ENCODE measurements at regions not wholly inside any gene's neighbourhood (a gene's known extent, or its start where the extent isn't known, plus 50 kb on each side); places are given as distances from the start of the nearest gene placed in this dataset.

- Histone ChIP-seq H3K4me3 (no peak overlapping the region), H3K36me3 (replicated peaks in 1 of 2; ENCODE audit: insufficient read depth in 1 of 2, low read depth in 2 of 2) (no peaks in the 10 kb centered on the region), H3K9me3 (no peaks in the 10 kb centered on the region), H3K27ac (no peak overlapping the region), H3K4me1 (no peaks in the 10 kb centered on the region), H3K27me3 (no peaks in the 10 kb centered on the region)
- intact Hi-C loops (cut with DNase I), result no loop called here
- ATAC-seq, result no peak
- no peak for DNase-seq
- TF ChIP-seq CTCF (IDR thresholded peaks at IDR 0.05), result no peak
- TF ChIP-seq POLR2A (IDR thresholded peaks at IDR 0.05), result no peak
- 71 to 85% methylated on average over 2 of the region's 2 CpGs for whole genome bisulfite sequencing, 2 donors
Observed at GRCh38 chr3:95310560-95310959, 1247.7 kb downstream of the NSUN3 start.

- Histone ChIP-seq H3K27ac (no peak overlapping the region), H3K36me3 (replicated peaks in 1 of 2; ENCODE audit: insufficient read depth in 1 of 2, low read depth in 2 of 2) (no peaks in the 10 kb centered on the region), H3K4me1 (no peaks in the 10 kb centered on the region), H3K27me3 (no peaks in the 10 kb centered on the region), H3K4me3 (no peak overlapping the region), H3K9me3 (no peaks in the 10 kb centered on the region)
- WGBS, 2 donors, result 30 to 34% methylated on average over 2 of the region's 2 CpGs
- no peak for TF ChIP-seq POLR2A (IDR thresholded peaks at IDR 0.05)
- no peak for TF ChIP-seq CTCF (IDR thresholded peaks at IDR 0.05)
- DNase-seq, result no peak
- ATAC-seq, result no peak
- intact Hi-C loops (cut with DNase I), result no loop called here
Observed at GRCh38 chr3:95311272-95311671, 1248.4 kb downstream of the NSUN3 start.

DNA sequence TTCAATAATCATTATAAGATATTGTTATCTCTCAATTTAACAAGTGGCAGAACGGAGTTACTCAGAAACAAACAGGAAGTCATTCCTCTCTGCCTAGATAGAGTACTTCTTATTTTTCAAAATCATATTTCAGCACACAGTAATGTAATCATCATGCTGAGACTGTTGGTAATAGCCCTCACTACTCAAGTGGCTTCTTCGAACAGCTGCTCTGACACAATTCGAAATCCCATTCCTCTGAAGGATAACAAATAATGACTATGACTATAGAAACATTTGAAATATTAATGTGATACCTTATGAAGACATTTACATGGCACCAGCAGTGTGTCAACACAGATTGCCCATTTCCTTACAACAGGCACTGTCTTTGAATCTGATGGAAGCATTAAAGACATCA lies 1249.8 kb downstream of the NSUN3 start:
- TF ChIP-seq CTCF (IDR thresholded peaks at IDR 0.05) (no peak), POLR2A (IDR thresholded peaks at IDR 0.05) (no peak)
- no peak overlapping the region for H3K4me3 ChIP-seq
- no peak for ATAC-seq
- intact Hi-C loops (cut with DNase I), result no loop called here
- H3K9me3 ChIP-seq, result no peaks in the 10 kb centered on the region
- WGBS, 2 donors, result 59 to 68% methylated on average over 3 of the region's 3 CpGs
- no peaks in the 10 kb centered on the region for H3K4me1 ChIP-seq
- no peaks in the 10 kb centered on the region for H3K36me3 ChIP-seq (replicated peaks in 1 of 2; ENCODE audit: insufficient read depth in 1 of 2, low read depth in 2 of 2)
- H3K27me3 ChIP-seq, result no peaks in the 10 kb centered on the region
- DNase-seq, result no peak
- no peak overlapping the region for H3K27ac ChIP-seq

- H3K27ac ChIP-seq, result no peak overlapping the region
Observed at GRCh38 chr3:95319921-95320494, 1257.1 kb downstream of the NSUN3 start.

More at GRCh38 chr3:95319921-95320494, 1257.1 kb downstream of the NSUN3 start:
- Histone ChIP-seq H3K4me3 (no peak overlapping the region), H3K36me3 (replicated peaks in 1 of 2; ENCODE audit: insufficient read depth in 1 of 2, low read depth in 2 of 2) (no peaks in the 10 kb centered on the region), H3K4me1 (no peaks in the 10 kb centered on the region), H3K27me3 (no peaks in the 10 kb centered on the region), H3K9me3 (no peaks in the 10 kb centered on the region)
- intact Hi-C loops (cut with DNase I), result no loop called here
- ATAC-seq, result no peak
- DNase-seq, result no peak
- TF ChIP-seq CTCF (IDR thresholded peaks at IDR 0.05), result no peak
- TF ChIP-seq POLR2A (IDR thresholded peaks at IDR 0.05), result no peak
- 43 to 51% methylated on average over 3 of the region's 3 CpGs for WGBS, 2 donors

Data from body of pancreas (tissue), 4 donors.